HCT116 (cell line): ENCODE measurements at regions not wholly inside any gene's neighbourhood (a gene's known extent, or its start where the extent isn't known, plus 50 kb on each side); places are given as distances from the start of the nearest gene placed in this dataset.

Source experiments
- ATAC-seq: fragments of 200-7000 bp; cut with Tn5 transposase; 2 replicates; pipeline ENCODE4 v1.9.1; 2020; ENCODE audit warnings: mild to moderate bottlenecking, moderate library complexity
- BruUV-seq: library from RNA; stranded (reverse); fragments of 400-500 nt; replicated peaks from 2 replicates; lab custom pipeline; 2021; lab: Mats Ljungman, UMichigan
- CTCF ChIA-PET: fragments of 300-600 bp; sonication (Branson Sonifier 250); formaldehyde crosslinking; loops from one replicate; lab custom pipeline; 2021; ENCODE audit warnings: antibody characterized with exemption; lab: Charles Lee
- POLR2A ChIA-PET: fragments of 300-600, 350-600 bp; sonication (Branson Sonifier 250); formaldehyde crosslinking; loops from one replicate; lab custom pipeline; 2021; ENCODE audit warnings: antibody characterized with exemption; lab: Charles Lee
- RAD21 ChIA-PET, 2 experiments: fragments of 300-600 bp; sonication (Branson Sonifier 250); formaldehyde crosslinking; loops; one replicate each; lab custom pipeline; 2023; ENCODE audit warnings: low total read pairs in 2 of 2; ENCODE audit not compliant: uncharacterized antibody in 2 of 2, unreplicated experiment in 2 of 2, low non-redundant PET in 1 of 2; lab: Charles Lee
- DNase-seq: peaks from one replicate; pipeline ENCODE4 v3.0.0-alpha.2; 2010; ENCODE audit warnings: low read depth, low spot score
- H2AFZ ChIP-seq: fragments of 200-600 bp; shearing (Covaris generic), sonication (generic); 2 replicates; pipeline ENCODE4 v1.6.1; 2017; ENCODE audit warnings: low read depth, mixed run types, mixed read lengths, antibody characterized with exemption, low read length; ENCODE audit not compliant: poor library complexity, severe bottlenecking
- H3K27ac ChIP-seq: 2 replicates; pipeline ENCODE4 v1.5.1; 2012; ENCODE audit warnings: low read depth, low read length
- H3K27me3 ChIP-seq: fragments of 200-600 bp; sonication (generic); 2 replicates; pipeline ENCODE4 v1.6.1; 2016; ENCODE audit warnings: mixed run types, low read length, mixed read lengths; ENCODE audit not compliant: insufficient read depth
- H3K36me3 ChIP-seq, 2 experiments: fragments of 200-500 bp in 1 of 2; fragments of 200-600 bp in 1 of 2; sonication (Bioruptor generic) in 1 of 2; sonication (generic) in 1 of 2; 2 replicates each; pipeline versions ENCODE4 v1.5.1 to v1.6.1; 2014 to 2016; ENCODE audit warnings: low read length in 2 of 2, inconsistent platforms in 1 of 2, mixed read lengths in 1 of 2, mixed run types in 1 of 2; ENCODE audit not compliant: insufficient read depth in 2 of 2, control insufficient read depth in 1 of 2
- H3K4me1 ChIP-seq, 2 experiments: fragments of 200-600 bp in 1 of 2; sonication (generic) in 1 of 2; 2 replicates each; pipeline versions ENCODE4 v1.5.1 to v1.6.1; 2012 to 2017; ENCODE audit warnings: low read length in 2 of 2, inconsistent platforms in 1 of 2, mild to moderate bottlenecking in 1 of 2, mixed read lengths in 1 of 2, mixed run types in 1 of 2, moderate library complexity in 1 of 2; ENCODE audit not compliant: insufficient read depth in 2 of 2, control insufficient read depth in 1 of 2
- H3K4me2 ChIP-seq: fragments of 200-600 bp; sonication (generic); 2 replicates; pipeline ENCODE4 v1.6.1; 2017; ENCODE audit warnings: mixed run types, low read length, mixed read lengths
- H3K4me3 ChIP-seq, 2 experiments: fragments of 200-600 bp in 1 of 2; sonication (generic) in 1 of 2; replicated peaks in 1 of 2; 2 replicates each; pipeline ENCODE4 v1.5.1; 2011 to 2016; ENCODE audit warnings: low read length in 2 of 2, control low read depth in 1 of 2, low read depth in 1 of 2, mild to moderate bottlenecking in 1 of 2, mixed read lengths in 1 of 2, mixed run types in 1 of 2
- H3K79me2 ChIP-seq: fragments of 200-600 bp; sonication (generic); 2 replicates; pipeline ENCODE4 v1.6.1; 2017; ENCODE audit warnings: mild to moderate bottlenecking, mixed run types, low read length, moderate library complexity, mixed read lengths; ENCODE audit not compliant: insufficient read depth
- H3K9ac ChIP-seq: fragments of 200-600 bp; sonication (generic); 2 replicates; pipeline ENCODE4 v1.6.1; 2016; ENCODE audit warnings: low read length, mixed read lengths
- H3K9me2 ChIP-seq: fragments of 200-600 bp; sonication (generic), shearing (Covaris generic); 2 replicates; pipeline ENCODE4 v1.6.1; 2017; ENCODE audit warnings: mixed run types, mild to moderate bottlenecking, moderate library complexity; ENCODE audit not compliant: insufficient read depth
- H3K9me3 ChIP-seq, 2 experiments: fragments of 200-500 bp in 1 of 2; fragments of 200-600 bp in 1 of 2; sonication (Bioruptor generic) in 1 of 2; sonication (generic) in 1 of 2; 2 replicates each; pipeline ENCODE4 v1.6.1; 2014 to 2017; ENCODE audit warnings: low read length in 2 of 2, mixed read lengths in 2 of 2, inconsistent platforms in 1 of 2, low read depth in 1 of 2, mild to moderate bottlenecking in 1 of 2, mixed run types in 1 of 2, moderate library complexity in 1 of 2; ENCODE audit not compliant: control insufficient read depth in 1 of 2, insufficient read depth in 1 of 2
- H4K20me1 ChIP-seq: fragments of 200-600 bp; sonication (generic), shearing (Covaris generic); 2 replicates; pipeline ENCODE4 v1.6.1; 2017; ENCODE audit warnings: mixed run types, mild to moderate bottlenecking, moderate library complexity; ENCODE audit not compliant: insufficient read depth
- ATF3 ChIP-seq: IDR thresholded peaks from 2 replicates; pipeline ENCODE4 v1.6.1; 2012
- CBX3 ChIP-seq: IDR thresholded peaks from 2 replicates; pipeline ENCODE4 v1.6.1; 2012; ENCODE audit warnings: low read depth
- CEBPB ChIP-seq: IDR thresholded peaks from 2 replicates; pipeline ENCODE4 v1.6.1; 2012; ENCODE audit warnings: low read depth
- EGR1 ChIP-seq: IDR thresholded peaks from 2 replicates; pipeline ENCODE4 v1.6.1; 2012; ENCODE audit warnings: low read depth
- ELF1 ChIP-seq: IDR thresholded peaks from 2 replicates; pipeline ENCODE4 v1.6.1; 2012; ENCODE audit warnings: low read depth, borderline replicate concordance
- EZH2phosphoT487 ChIP-seq: fragments of 200-600 bp; IDR thresholded peaks from 2 replicates; pipeline ENCODE4 v1.6.1; 2018; ENCODE audit warnings: antibody characterized with exemption, borderline replicate concordance
- FOSL1 ChIP-seq: IDR thresholded peaks from 2 replicates; pipeline ENCODE4 v1.6.1; 2012; ENCODE audit warnings: low read depth
- MAX ChIP-seq: IDR thresholded peaks from 2 replicates; pipeline ENCODE4 v1.6.1; 2012
- POLR2A ChIP-seq: IDR thresholded peaks from 2 replicates; pipeline ENCODE4 v1.7.0; 2011; ENCODE audit warnings: borderline replicate concordance; ENCODE audit not compliant: insufficient read depth, insufficient read length; ENCODE audit errors: extremely low read depth
- POLR2AphosphoS5 ChIP-seq: IDR thresholded peaks from 2 replicates; pipeline ENCODE4 v1.6.1; 2011; ENCODE audit warnings: mild to moderate bottlenecking, low read depth, low read length, moderate library complexity
- RAD21 ChIP-seq: IDR thresholded peaks from 2 replicates; pipeline ENCODE4 v1.6.1; 2012; ENCODE audit warnings: low read depth, mild to moderate bottlenecking
- REST ChIP-seq: IDR thresholded peaks from 2 replicates; pipeline ENCODE4 v1.6.1; 2012; ENCODE audit warnings: low read depth
- SP1 ChIP-seq: IDR thresholded peaks from 2 replicates; pipeline ENCODE4 v1.6.1; 2012; ENCODE audit warnings: low read depth
- SRF ChIP-seq: IDR thresholded peaks from 2 replicates; pipeline ENCODE4 v1.6.1; 2012; ENCODE audit warnings: low read depth
- TCF7L2 ChIP-seq: IDR thresholded peaks from 2 replicates; pipeline ENCODE4 v1.7.0; 2011; ENCODE audit warnings: borderline replicate concordance, inconsistent platforms; ENCODE audit not compliant: insufficient read depth, insufficient read length; ENCODE audit errors: extremely low read depth
- YY1 ChIP-seq: IDR thresholded peaks from 2 replicates; pipeline ENCODE4 v1.6.1; 2011; ENCODE audit warnings: low read length, low read depth, moderate library complexity, mild to moderate bottlenecking; ENCODE audit not compliant: insufficient replicate concordance; ENCODE audit errors: extremely low read depth
- ZFX ChIP-seq: fragments of 450-650 bp; IDR thresholded peaks from 2 replicates; pipeline ENCODE4 v1.6.1; 2017
- ZNF274 ChIP-seq: fragments of 200-500 bp; sonication (Bioruptor generic); IDR thresholded peaks from 2 replicates; pipeline ENCODE4 v1.6.1; 2014; ENCODE audit warnings: mild to moderate bottlenecking, low read depth, low read length, inconsistent platforms
- intact Hi-C: fragments of 100-400 bp; cut with micrococcal nuclease; formaldehyde crosslinking; loops from 2 replicates; pipeline ENCODE4 v1.10.0; 2022

GRCh38 chr10:130993612-130994011 lies 317.9 kb downstream of the TCERG1L start (continued):
- TF ChIP-seq EGR1 (no peak), RAD21 (no peak), CBX3 (no peak), FOSL1 (no peak), EZH2phosphoT487 (no peak), ELF1 (no peak), REST (no peak), TCF7L2 (no peak), POLR2AphosphoS5 (no peak)

- no peak overlapping the region for H2AFZ ChIP-seq
- RAD21 ChIA-PET: no interaction called here
- H3K79me2 ChIP-seq: no peaks in the 10 kb centered on the region
- CTCF ChIA-PET: no interaction called here
- ATAC-seq (no peak), DNase-seq (no peak)
- H3K27me3 ChIP-seq: no peaks in the 10 kb centered on the region
- intact Hi-C loops: no loop called here
- no peak overlapping the region for H3K9ac ChIP-seq
- no peak overlapping the region for H3K4me3 ChIP-seq
- H3K27ac ChIP-seq: no peak overlapping the region
- no peaks in the 10 kb centered on the region for H3K36me3 ChIP-seq
- H4K20me1 ChIP-seq: no peaks in the 10 kb centered on the region
- no peaks in the 10 kb centered on the region for H3K4me1 ChIP-seq
- no peaks in the 10 kb centered on the region for H3K9me2 ChIP-seq
- POLR2A ChIA-PET: no interaction called here
- H3K9me3 ChIP-seq: no peaks in the 10 kb centered on the region
- no peak overlapping the region for H3K4me2 ChIP-seq
- no TSS peak for BruUV-seq
- TF ChIP-seq EGR1 (no peak), CEBPB (no peak), POLR2A (no peak), SRF (no peak), TCF7L2 (no peak), ZNF274 (no peak), ATF3 (no peak), YY1 (no peak), EZH2phosphoT487 (no peak), ELF1 (no peak), MAX (no peak), RAD21 (no peak), SP1 (no peak), REST (no peak), POLR2AphosphoS5 (no peak), ZFX (no peak), CBX3 (no peak)
Measured at GRCh38 chr10:130994191-130994590, 317.3 kb downstream of the TCERG1L start.
